Fibroblast of skin of right quadriceps (primary cell): ENCODE measurements at regions not wholly inside any gene's neighbourhood (a gene's known extent, or its start where the extent isn't known, plus 50 kb on each side); places are given as distances from the start of the nearest gene placed in this dataset.

Source experiments
- DNase-seq: peaks from one replicate; pipeline ENCODE4 v3.0.0-alpha.2; 2013

- DNase-seq, result no peak
These were observed 150.7 kb upstream of the IRX2 start for GRCh38 chr5:2902186-2902585.

- no peak for DNase-seq
These were observed 150.0 kb upstream of the IRX2 start for GRCh38 chr5:2901511-2901910.

GRCh38 chr5:2901096-2901495, 149.6 kb upstream of the IRX2 start:
- DNase-seq, result no peak

- no peak for DNase-seq
These were observed 148.9 kb upstream of the IRX2 start for GRCh38 chr5:2900360-2900759.

GRCh38 chr5:2899311-2899710, 147.8 kb upstream of the IRX2 start:
- DNase-seq, result no peak

GRCh38 chr5:2898661-2899060, 147.2 kb upstream of the IRX2 start:
- DNase-seq, result no peak

GRCh38 chr5:2897276-2897961, 145.9 kb upstream of the IRX2 start:
- DNase-seq, result no peak

GRCh38 chr5:2896371-2897275, 145.1 kb upstream of the IRX2 start:
- no peak for DNase-seq

GRCh38 chr5:2895876-2896275, 144.4 kb upstream of the IRX2 start:
- no peak for DNase-seq

GRCh38 chr5:2895196-2895595, 143.7 kb upstream of the IRX2 start:
- no peak for DNase-seq

- no peak for DNase-seq
These were observed 143.3 kb upstream of the IRX2 start for GRCh38 chr5:2894736-2895135.

- no peak for DNase-seq
These were observed 142.8 kb upstream of the IRX2 start for GRCh38 chr5:2894316-2894715.

GRCh38 chr5:2892466-2893000, 141.1 kb upstream of the IRX2 start:
- DNase-seq, result no peak

- no peak for DNase-seq
These were observed 140.3 kb upstream of the IRX2 start for GRCh38 chr5:2891781-2892180.

GRCh38 chr5:2890011-2890410, 138.5 kb upstream of the IRX2 start:
- DNase-seq, result no peak

- no peak for DNase-seq
These were observed 137.1 kb upstream of the IRX2 start for GRCh38 chr5:2888520-2889060.

GRCh38 chr5:2887481-2888348, 136.2 kb upstream of the IRX2 start:
- DNase-seq, result no peak

- no peak for DNase-seq
These were observed 135.1 kb upstream of the IRX2 start for GRCh38 chr5:2886531-2886930.

GRCh38 chr5:2883771-2884170, 132.3 kb upstream of the IRX2 start:
- no peak for DNase-seq

GRCh38 chr5:2879701-2880100, 128.2 kb upstream of the IRX2 start:
- no peak for DNase-seq

- no peak for DNase-seq
These were observed 126.0 kb upstream of the IRX2 start for GRCh38 chr5:2877522-2877921.

- DNase-seq, result no peak
These were observed 124.7 kb upstream of the IRX2 start for GRCh38 chr5:2876183-2876582.

- DNase-seq, result no peak
These were observed 122.6 kb upstream of the IRX2 start for GRCh38 chr5:2874099-2874498.
